IMR-90 (cell line): ENCODE measurements at regions not wholly inside any gene's neighbourhood (a gene's known extent, or its start where the extent isn't known, plus 50 kb on each side); places are given as distances from the start of the nearest gene placed in this dataset.

Experiments
- ATAC-seq: fragments of 200-7000 bp; cut with Tn5 transposase; 2 replicates; pipeline ENCODE4 v1.9.1; 2020; ENCODE audit warnings: low read depth, mild to moderate bottlenecking, moderate library complexity
- BruUV-seq: library from RNA; stranded (reverse); fragments of 400-500 nt; replicated peaks from 2 replicates; lab custom pipeline; 2021; lab: Mats Ljungman, UMichigan
- CTCF ChIA-PET: fragments of 300-600 bp; formaldehyde crosslinking; extraction: SDS; loops from one replicate; lab custom pipeline; 2021; ENCODE audit warnings: antibody characterized with exemption; lab: Yijun Ruan, JAX
- POLR2A ChIA-PET: fragments of 300-600 bp; sonication (Branson Sonifier 250); formaldehyde crosslinking; loops from one replicate; lab custom pipeline; 2022; ENCODE audit warnings: antibody characterized with exemption; ENCODE audit not compliant: unreplicated experiment; lab: Charles Lee
- DNase-seq: peaks from one replicate; pipeline ENCODE4 v3.0.0; 2013
- H2AFZ ChIP-seq: replicated peaks from 2 replicates; pipeline ENCODE3; 2013; ENCODE audit warnings: low read length, mild to moderate bottlenecking; ENCODE audit not compliant: poor library complexity
- H2AK5ac ChIP-seq: 2 replicates; pipeline ENCODE4 v1.6.1; 2013; ENCODE audit warnings: low read depth, low read length, inconsistent platforms
- H2AK9ac ChIP-seq: replicated peaks from 2 replicates; pipeline ENCODE3; 2013; ENCODE audit warnings: mild to moderate bottlenecking, low read depth, low read length, moderate library complexity; ENCODE audit not compliant: poor library complexity
- H2BK120ac ChIP-seq: 2 replicates; pipeline ENCODE4 v1.6.1; 2013; ENCODE audit warnings: low read depth, low read length, inconsistent platforms
- H2BK15ac ChIP-seq: 3 replicates; pipeline ENCODE4 v1.6.1; 2013; ENCODE audit warnings: low read depth, low read length, inconsistent platforms
- H2BK20ac ChIP-seq: 2 replicates; pipeline ENCODE4 v1.6.1; 2013; ENCODE audit warnings: low read depth, mild to moderate bottlenecking, inconsistent platforms, low read length, moderate library complexity
- H2BK5ac ChIP-seq: 2 replicates; pipeline ENCODE4 v1.6.1; 2013; ENCODE audit warnings: mild to moderate bottlenecking, low read depth, low read length, inconsistent platforms; ENCODE audit not compliant: poor library complexity, severe bottlenecking
- H3K14ac ChIP-seq: replicated peaks from 2 replicates; pipeline ENCODE4 v1.6.1; 2013; ENCODE audit warnings: low read depth, low read length, inconsistent platforms
- H3K18ac ChIP-seq: 2 replicates; pipeline ENCODE4 v1.6.1; 2013; ENCODE audit warnings: low read depth, low read length, control low read depth
- H3K23ac ChIP-seq: 2 replicates; pipeline ENCODE4 v1.6.1; 2013; ENCODE audit warnings: low read depth, low read length, inconsistent platforms
- H3K27ac ChIP-seq: 2 replicates; pipeline ENCODE4 v1.5.1; 2013; ENCODE audit warnings: mild to moderate bottlenecking, control low read depth, low read length; ENCODE audit not compliant: insufficient read depth
- H3K27me3 ChIP-seq: 2 replicates; pipeline ENCODE4 v1.6.1; 2013; ENCODE audit warnings: low read length; ENCODE audit not compliant: control insufficient read depth, insufficient read depth
- H3K36me3 ChIP-seq: 2 replicates; pipeline ENCODE4 v1.6.1; 2013; ENCODE audit warnings: low read length, mixed read lengths; ENCODE audit not compliant: control insufficient read depth, insufficient read depth
- H3K4ac ChIP-seq: 2 replicates; pipeline ENCODE4 v1.6.1; 2013; ENCODE audit warnings: low read depth, low read length, inconsistent platforms
- H3K4me1 ChIP-seq: 2 replicates; pipeline ENCODE4 v1.6.1; 2013; ENCODE audit warnings: low read length, mixed read lengths; ENCODE audit not compliant: control insufficient read depth, insufficient read depth
- H3K4me2 ChIP-seq: 2 replicates; pipeline ENCODE4 v1.6.1; 2013; ENCODE audit warnings: low read depth, mild to moderate bottlenecking, control low read depth, low read length, moderate library complexity
- H3K4me3 ChIP-seq: 2 replicates; pipeline ENCODE4 v1.5.1; 2013; ENCODE audit warnings: low read depth, mild to moderate bottlenecking, control low read depth, low read length, moderate library complexity; ENCODE audit not compliant: insufficient read depth
- H3K56ac ChIP-seq: 2 replicates; pipeline ENCODE4 v1.6.1; 2013; ENCODE audit warnings: low read length, inconsistent platforms; ENCODE audit not compliant: insufficient read depth; ENCODE audit errors: extremely low read depth
- H3K79me1 ChIP-seq, 2 experiments: 2 replicates each; pipeline ENCODE4 v1.6.1; 2013; ENCODE audit warnings: low read length in 2 of 2, inconsistent platforms in 1 of 2, low read depth in 1 of 2
- H3K9ac ChIP-seq: 2 replicates; pipeline ENCODE4 v1.6.1; 2013; ENCODE audit warnings: low read depth, low read length, control low read depth
- H3K9me1 ChIP-seq: 2 replicates; pipeline ENCODE4 v1.6.1; 2013; ENCODE audit warnings: low read length, inconsistent platforms; ENCODE audit not compliant: insufficient read depth
- H3K9me3 ChIP-seq: 2 replicates; pipeline ENCODE4 v1.6.1; 2013; ENCODE audit warnings: low read length; ENCODE audit not compliant: control insufficient read depth, insufficient read depth
- H4K20me1 ChIP-seq: 2 replicates; pipeline ENCODE4 v1.6.1; 2013; ENCODE audit warnings: low read length, inconsistent platforms; ENCODE audit not compliant: insufficient read depth
- H4K5ac ChIP-seq: 2 replicates; pipeline ENCODE4 v1.6.1; 2013; ENCODE audit warnings: mild to moderate bottlenecking, low read depth, low read length, control low read depth
- H4K8ac ChIP-seq, 2 experiments: 2 replicates each; pipeline ENCODE4 v1.6.1; 2013; ENCODE audit warnings: low read depth in 2 of 2, low read length in 2 of 2, control low read depth in 1 of 2, inconsistent platforms in 1 of 2
- H4K91ac ChIP-seq: 2 replicates; pipeline ENCODE4 v1.6.1; 2013; ENCODE audit warnings: low read depth, low read length, inconsistent platforms; ENCODE audit not compliant: insufficient read depth
- MAZ ChIP-seq: IDR thresholded peaks from 2 replicates; pipeline ENCODE4 v1.6.1; 2012; ENCODE audit warnings: low read depth, mild to moderate bottlenecking, low read length, improper control_type of control experiment, moderate library complexity, borderline replicate concordance
- POLR2A ChIP-seq: IDR thresholded peaks from 2 replicates; pipeline ENCODE4 v1.6.1; 2012; ENCODE audit warnings: mild to moderate bottlenecking, low read depth, low read length
- RFX5 ChIP-seq: IDR thresholded peaks from 2 replicates; pipeline ENCODE4 v1.8.0; 2012; ENCODE audit warnings: low read depth, mild to moderate bottlenecking, low read length, moderate library complexity
- SMC3 ChIP-seq: fragments of 150-350 bp; IDR thresholded peaks from 2 replicates; pipeline ENCODE4 v1.6.1; 2016; ENCODE audit warnings: low read depth, mild to moderate bottlenecking, antibody characterized with exemption, low read length, moderate library complexity
- WGBS, 2 experiments: methylation state at CpG; one replicate each; pipeline versions ENCODE4 v1.1.5 to v1.1.7; 2013; ENCODE audit warnings: missing lambda C conversion rate in 2 of 2; ENCODE audit not compliant: insufficient read length in 1 of 2; ENCODE audit errors: extremely low coverage in 2 of 2; 5-methylcytosine and 5-hydroxymethylcytosine counted together
- dilution Hi-C: fragments of 300-500 bp; cut with HindIII; formaldehyde crosslinking; loops from one replicate; pipeline ENCODE4 v1.14.3; 2018; ENCODE audit warnings: low sequenced_read_pairs; ENCODE audit not compliant: unreplicated experiment
- in situ Hi-C: fragments of 300-500 bp; cut with MboI; formaldehyde crosslinking; loops from 3 replicates; pipeline ENCODE4 v1.14.3; 2019; ENCODE audit warnings: low sequenced_read_pairs, inconsistent platforms, mixed read lengths
- intact Hi-C: fragments of 100-400 bp; cut with micrococcal nuclease; formaldehyde crosslinking; loops from 2 replicates; pipeline ENCODE4 v1.10.0; 2022

DNA sequence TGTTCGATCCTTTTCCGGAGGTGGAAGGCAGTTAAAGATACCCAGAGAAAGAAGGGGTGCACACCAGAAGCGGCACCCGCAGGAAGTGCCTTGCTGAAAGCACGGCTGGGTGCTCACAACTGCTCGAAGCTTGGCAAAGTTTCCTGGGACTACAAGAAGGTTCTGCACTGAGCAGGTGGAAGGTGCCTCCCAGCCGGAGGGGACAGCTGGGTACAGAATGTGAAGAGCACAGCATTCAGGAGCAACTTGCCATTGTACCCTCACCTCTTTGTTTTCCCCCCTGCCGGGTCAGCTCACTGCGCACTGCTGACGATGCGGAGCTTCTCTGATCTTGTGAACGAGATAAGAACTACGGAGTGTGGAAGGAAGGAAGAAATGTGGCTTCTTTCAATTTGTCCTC, 289.2 kb downstream of the FBXW7 start:
- Histone ChIP-seq H3K36me3 (no peaks in the 10 kb centered on the region), H4K8ac (no peak overlapping the region), H4K20me1 (no peaks in the 10 kb centered on the region), H3K4ac (no peak overlapping the region), H3K14ac (no peak overlapping the region), H3K9me1 (no peaks in the 10 kb centered on the region), H3K23ac (no peak overlapping the region), H2AK5ac (no peak overlapping the region), H4K5ac (no peak overlapping the region), H3K18ac (no peak overlapping the region), H2AFZ (no peak overlapping the region), H4K91ac (no peak overlapping the region), H3K4me3 (no peak overlapping the region), H3K27me3 (peaks cover 12% of the 10 kb centered on the region), H3K4me2 (no peak overlapping the region), H3K4me1 (no peaks in the 10 kb centered on the region), H2BK5ac (no peak overlapping the region), H2BK15ac (no peak overlapping the region), H3K27ac (no peak overlapping the region), H3K9me3 (no peaks in the 10 kb centered on the region), H2AK9ac (no peak overlapping the region), H2BK120ac (no peak overlapping the region), H3K9ac (no peak overlapping the region), H3K56ac (no peak overlapping the region), H3K79me1 (no peaks in the 10 kb centered on the region), H2BK20ac (no peak overlapping the region)
- intact Hi-C loops = no loop called here
- BruUV-seq = no TSS peak
- POLR2A ChIA-PET = no interaction called here
- dilution Hi-C loops = no loop called here
- CTCF ChIA-PET = no interaction called here
- DNase-seq (no peak), ATAC-seq (no peak)
- in situ Hi-C loops = no loop called here
- 88% methylated on average over 6 of the region's 13 CpGs; no CpG with 5 or more reads in 1 of the 2 experiments for WGBS, 2 experiments
- TF ChIP-seq RFX5 (no peak), MAZ (no peak), SMC3 (no peak), POLR2A (no peak)
